GM12878 (cell line): ENCODE measurements at regions not wholly inside any gene's neighbourhood (a gene's known extent, or its start where the extent isn't known, plus 50 kb on each side); places are given as distances from the start of the nearest gene placed in this dataset.

Experiments used
- ATAC-seq: fragments of 200-7000 bp; cut with Tn5 transposase; 3 replicates; pipeline ENCODE4 v1.9.1; 2020; ENCODE audit warnings: mild to moderate bottlenecking, moderate library complexity
- BruUV-seq: library from RNA; stranded (reverse); fragments of 400-500 nt; replicated peaks from 2 replicates; lab custom pipeline; 2021; lab: Mats Ljungman, UMichigan
- CTCF ChIA-PET: fragments of 300-600 bp; sonication (Branson Sonifier 250); formaldehyde crosslinking; extraction: SDS; loops from one replicate; lab custom pipeline; 2021; ENCODE audit warnings: inconsistent platforms; lab: Yijun Ruan, JAX
- POLR2A ChIA-PET: fragments of 350-600 bp; formaldehyde crosslinking; extraction: SDS; loops from one replicate; lab custom pipeline; 2021; ENCODE audit warnings: inconsistent platforms; lab: Charles Lee
- RAD21 ChIA-PET: fragments of 300-600 bp; sonication (Branson Sonifier 250); formaldehyde crosslinking; loops from one replicate; lab custom pipeline; 2023; ENCODE audit warnings: antibody characterized with exemption; ENCODE audit not compliant: unreplicated experiment; lab: Charles Lee
- SMC1A ChIA-PET: fragments of 300-600 bp; sonication (Branson Sonifier 250); formaldehyde crosslinking; loops from one replicate; lab custom pipeline; 2023; ENCODE audit not compliant: unreplicated experiment, uncharacterized antibody; lab: Charles Lee
- DNase-seq: peaks from one replicate; pipeline ENCODE4 v3.0.0-alpha.2; 2011; ENCODE audit warnings: low read depth, low spot score
- FAIRE-seq: peaks from 3 replicates; lab custom pipeline; 2011; peaks lifted over from hg19 to GRCh38; lab: Jason Lieb, UNC
- H2AFZ ChIP-seq: 2 replicates; pipeline ENCODE4 v1.6.0; 2011; ENCODE audit warnings: low read depth, low read length, control low read depth; ENCODE audit not compliant: control insufficient read depth
- H3K27ac ChIP-seq: 2 replicates; pipeline ENCODE4 v1.5.1; 2011; ENCODE audit warnings: control low read depth; ENCODE audit not compliant: control insufficient read depth, insufficient read depth
- H3K27me3 ChIP-seq, 2 experiments: replicated peaks in 1 of 2; 2 replicates each; pipeline versions ENCODE4 v1.6.0 to v1.6.1; 2011; ENCODE audit warnings: low read length in 1 of 2; ENCODE audit not compliant: control insufficient read depth in 2 of 2, insufficient read depth in 2 of 2
- H3K36me3 ChIP-seq, 2 experiments: 2 replicates each; pipeline ENCODE4 v1.5.1; 2011; ENCODE audit warnings: low read length in 1 of 2; ENCODE audit not compliant: control insufficient read depth in 2 of 2, insufficient read depth in 2 of 2
- H3K4me1 ChIP-seq: 2 replicates; pipeline ENCODE4 v1.6.1; 2011; ENCODE audit warnings: mild to moderate bottlenecking, low read length, moderate library complexity, mixed read lengths; ENCODE audit not compliant: control insufficient read depth, insufficient read depth
- H3K4me2 ChIP-seq: 2 replicates; pipeline ENCODE4 v1.6.0; 2011; ENCODE audit warnings: control low read depth; ENCODE audit not compliant: control insufficient read depth, insufficient read depth
- H3K4me3 ChIP-seq: fragments of 200-600 bp; sonication (generic); 2 replicates; pipeline ENCODE4 v1.5.1; 2016
- H3K79me2 ChIP-seq: 2 replicates; pipeline ENCODE4 v1.6.0; 2011; ENCODE audit warnings: low read length; ENCODE audit not compliant: control insufficient read depth, insufficient read depth
- H3K9ac ChIP-seq: 2 replicates; pipeline ENCODE4 v1.8.0; 2011; ENCODE audit warnings: low read length, control low read depth, mixed read lengths; ENCODE audit not compliant: control insufficient read depth, insufficient read depth
- H3K9me3 ChIP-seq: replicated peaks from 3 replicates; pipeline ENCODE4 v1.5.1; 2011; ENCODE audit warnings: mild to moderate bottlenecking, low read length; ENCODE audit not compliant: control insufficient read depth, insufficient read depth
- H4K20me1 ChIP-seq: 2 replicates; pipeline ENCODE4 v1.6.0; 2011; ENCODE audit not compliant: control insufficient read depth, insufficient read depth
- BHLHE40 ChIP-seq, 2 experiments: fragments of 450-650 bp in 1 of 2; IDR thresholded peaks; 2 replicates each; pipeline ENCODE4 v1.6.1; 2011 to 2017; ENCODE audit warnings: low read depth in 2 of 2, borderline replicate concordance in 1 of 2, improper control_type of control experiment in 1 of 2, low read length in 1 of 2, mild to moderate bottlenecking in 1 of 2
- CTCF ChIP-seq, 3 experiments: IDR thresholded peaks in 2 of 3; conservative IDR thresholded peaks in 1 of 3; 2 replicates each; pipeline ENCODE4 v1.5.1; 2011; ENCODE audit warnings: low read depth in 3 of 3, low read length in 3 of 3, mild to moderate bottlenecking in 3 of 3, control low read depth in 2 of 3, moderate library complexity in 2 of 3, inconsistent platforms in 1 of 3, mixed read lengths in 1 of 3; ENCODE audit not compliant: control insufficient read depth in 2 of 3, insufficient read depth in 1 of 3; ENCODE audit errors: extremely low read depth in 1 of 3
- IRF4 ChIP-seq: IDR thresholded peaks from 2 replicates; pipeline ENCODE4 v1.6.1; 2011; ENCODE audit warnings: low read depth, low read length
- RAD21 ChIP-seq: IDR thresholded peaks from 2 replicates; pipeline ENCODE4 v1.6.1; 2011; ENCODE audit warnings: mild to moderate bottlenecking, low read depth, low read length, moderate library complexity; ENCODE audit not compliant: insufficient read depth
- SMC3 ChIP-seq: IDR thresholded peaks from 2 replicates; pipeline ENCODE4 v1.6.1; 2011; ENCODE audit warnings: low read length, improper control_type of control experiment, borderline replicate concordance
- WRNIP1 ChIP-seq: IDR thresholded peaks from 2 replicates; pipeline ENCODE4 v1.6.1; 2011; ENCODE audit warnings: low read depth, low read length, improper control_type of control experiment, borderline replicate concordance
- YY1 ChIP-seq: IDR thresholded peaks from 2 replicates; pipeline ENCODE4 v1.6.1; 2011; ENCODE audit warnings: low read depth, mild to moderate bottlenecking, low read length
- ZNF24 ChIP-seq: fragments of 450-650 bp; IDR thresholded peaks from 2 replicates; pipeline ENCODE4 v1.6.1; 2017; ENCODE audit warnings: antibody characterized with exemption, mild to moderate bottlenecking
- WGBS: methylation state at CpG from one replicate; pipeline ENCODE4 v1.1.6; 2016; ENCODE audit warnings: low lambda C conversion rate; ENCODE audit not compliant: insufficient replicate concordance, insufficient coverage; ENCODE audit errors: missing lambda C conversion rate; 5-methylcytosine and 5-hydroxymethylcytosine counted together
- in situ Hi-C: fragments of 300-500 bp; cut with MboI; formaldehyde crosslinking; loops from 9 replicates; pipeline ENCODE4 v1.14.3; 2018; ENCODE audit warnings: mixed read lengths
- intact Hi-C: fragments of 100-400 bp; cut with micrococcal nuclease; formaldehyde crosslinking; loops from one replicate; pipeline ENCODE4 v1.14.2; 2022; ENCODE audit not compliant: unreplicated experiment

GRCh38 chr3:182683453-182683852, 109.9 kb upstream of the ATP11B start:
- in situ Hi-C loops, result no loop called here

More at GRCh38 chr3:182683453-182683852, 109.9 kb upstream of the ATP11B start:
- Histone ChIP-seq H2AFZ (peak overlapping the region; percentile 72), H3K4me2 (peak overlapping the region; percentile 91), H3K79me2 (no peaks in the 10 kb centered on the region), H3K4me1 (peaks cover 7% of the 10 kb centered on the region; the same call in 1 of the 2 replicates), H4K20me1 (no peaks in the 10 kb centered on the region), H3K9me3 (no peaks in the 10 kb centered on the region), H3K4me3 (no peak overlapping the region), H3K27ac (no peak overlapping the region), H3K36me3 (no peaks in the 10 kb centered on the region), H3K9ac (no peak overlapping the region), H3K27me3 (no peaks in the 10 kb centered on the region)
- ChIA-PET CTCF (interaction anchor here (0.6 to 3.2 kb wide), 31 partner anchors 8 to 1356 kb away, joined by 3 to 36 read pairs (median 4); partner anchors contain the start of gene ATP11B), SMC1A (interaction anchor here (0.6 to 2.3 kb wide), 14 partner anchors 8 to 1357 kb away, joined by 3 to 8 read pairs (median 4); no protein-coding TSS in a partner anchor), POLR2A (interaction anchor here (0.6 kb wide), 1 partner anchor 426 kb away, joined by 4 read pairs; no protein-coding TSS in a partner anchor), RAD21 (interaction anchor here (0.7 to 2.1 kb wide), 11 partner anchors 11 to 977 kb away, joined by 3 to 6 read pairs (median 4); no protein-coding TSS in a partner anchor)
- peak; percentile 96 for TF ChIP-seq RAD21
- TF ChIP-seq ZNF24, result no peak
- TF ChIP-seq YY1, result 0 out of 2 replicates have a peak, but pooled peaks have one; percentile 37
- peak; percentile 81 for TF ChIP-seq SMC3
- 0 out of 2 replicates have a peak, but pooled peaks have one; percentile 75 for TF ChIP-seq WRNIP1
- TF ChIP-seq BHLHE40 (IDR thresholded peaks at IDR 0.05; ENCODE audit: borderline replicate concordance in 1 of 2, low read depth in 2 of 2, low read length in 1 of 2), result 0 out of 4 replicates have a peak, but pooled peaks of 1 of the 2 experiments have one; percentile 35
- TF ChIP-seq IRF4, result no peak
- peak; percentile 89 to 98 (median 93); a peak in 5 of 6 replicates for TF ChIP-seq CTCF (IDR thresholded peaks at IDR 0.05 in 2 of 3, conservative IDR thresholded peaks at IDR 0.05 in 1 of 3; ENCODE audit: control insufficient read depth in 2 of 3, extremely low read depth in 1 of 3, insufficient read depth in 1 of 3, low read depth in 3 of 3, low read length in 3 of 3)
- FAIRE-seq, result peak; percentile 91
- peak; percentile 72 for ATAC-seq
- no TSS peak for BruUV-seq
- intact Hi-C loops, result loop anchor here (1.0 to 10.0 kb wide), 7 partner anchors 65 to 1357 kb away; no protein-coding TSS in a partner anchor
- WGBS, result 1% methylated on average over 5 of the region's 5 CpGs
- peak; percentile 36 for DNase-seq
